Cardiac fibroblast (primary cell): ENCODE measurements at regions not wholly inside any gene's neighbourhood (a gene's known extent, or its start where the extent isn't known, plus 50 kb on each side); places are given as distances from the start of the nearest gene placed in this dataset.

Source experiments
- DNase-seq, 2 donors: peaks; one replicate each; pipeline versions ENCODE4 v3.0.0 to v3.0.0-alpha.2; 2010; ENCODE audit warnings: low read depth in 2 of 2
- H3K4me3 ChIP-seq, 2 donors: replicated peaks in 1 of 2; 1 replicate in 1 of 2; 2 replicates in 1 of 2; pipeline ENCODE4 v1.5.1; 2011; ENCODE audit warnings: low read depth in 2 of 2, low read length in 2 of 2, mild to moderate bottlenecking in 2 of 2, moderate library complexity in 1 of 2
- CTCF ChIP-seq: IDR thresholded peaks from one replicate; pipeline ENCODE4 v1.5.1; 2011; ENCODE audit warnings: low read depth, mild to moderate bottlenecking, low read length, inconsistent platforms

GRCh38 chr13:73433458-73433857 lies 374.7 kb downstream of the KLF5 start:
- DNase-seq = no peak
- no peak for TF ChIP-seq CTCF
- no peak overlapping the region for H3K4me3 ChIP-seq

- TF ChIP-seq CTCF = no peak
- peak; percentile 45 to 79 for DNase-seq
- no peak overlapping the region for H3K4me3 ChIP-seq
These were observed 370.9 kb downstream of the KLF5 start for GRCh38 chr13:73429701-73430100.

- DNase-seq = no peak
- H3K4me3 ChIP-seq = no peak overlapping the region
- no peak for TF ChIP-seq CTCF
These were observed 369.9 kb downstream of the KLF5 start for GRCh38 chr13:73428706-73429105.

GRCh38 chr13:73428137-73428536 lies 369.3 kb downstream of the KLF5 start:
- no peak for TF ChIP-seq CTCF
- DNase-seq = peak; percentile 76 to 84
- no peak overlapping the region for H3K4me3 ChIP-seq

- H3K4me3 ChIP-seq = no peak overlapping the region
- no peak for DNase-seq
- no peak for TF ChIP-seq CTCF
These were observed 364.2 kb downstream of the KLF5 start for GRCh38 chr13:73422973-73423372.

- TF ChIP-seq CTCF = no peak
- DNase-seq = peak; percentile 2 to 93
- H3K4me3 ChIP-seq = no peak overlapping the region
These were observed 362.6 kb downstream of the KLF5 start for GRCh38 chr13:73421310-73421912.

- no peak for TF ChIP-seq CTCF
- H3K4me3 ChIP-seq = no peak overlapping the region
- DNase-seq = peak in 1 of 2 donors; percentile 23
These were observed 360.4 kb downstream of the KLF5 start for GRCh38 chr13:73419186-73419585.
